ENCODE measurements at regions not wholly inside any gene's neighbourhood (a gene's known extent, or its start where the extent isn't known, plus 50 kb on each side); places are given as distances from the start of the nearest gene placed in this dataset.

DNA sequence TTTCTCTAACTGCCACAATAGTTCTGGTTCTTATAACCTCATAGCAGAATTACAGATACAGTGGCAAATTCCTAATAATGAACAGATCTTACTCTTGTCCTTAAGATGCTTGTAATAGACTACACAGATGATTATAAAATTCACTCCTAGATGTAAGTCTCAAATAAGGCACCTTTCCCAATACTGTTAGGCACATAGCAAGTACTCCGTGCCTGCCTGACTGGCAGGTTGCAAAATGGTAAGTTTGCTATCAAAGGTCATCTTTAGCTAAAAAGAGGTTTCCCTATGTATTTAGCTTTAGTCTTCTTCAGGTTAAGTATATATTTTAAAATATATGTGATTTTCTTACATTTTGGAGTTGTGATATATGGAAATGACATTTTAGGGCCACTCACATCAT, 50.4 kb upstream of the FHIP2A start:
- TF ChIP-seq, protein P1, sequence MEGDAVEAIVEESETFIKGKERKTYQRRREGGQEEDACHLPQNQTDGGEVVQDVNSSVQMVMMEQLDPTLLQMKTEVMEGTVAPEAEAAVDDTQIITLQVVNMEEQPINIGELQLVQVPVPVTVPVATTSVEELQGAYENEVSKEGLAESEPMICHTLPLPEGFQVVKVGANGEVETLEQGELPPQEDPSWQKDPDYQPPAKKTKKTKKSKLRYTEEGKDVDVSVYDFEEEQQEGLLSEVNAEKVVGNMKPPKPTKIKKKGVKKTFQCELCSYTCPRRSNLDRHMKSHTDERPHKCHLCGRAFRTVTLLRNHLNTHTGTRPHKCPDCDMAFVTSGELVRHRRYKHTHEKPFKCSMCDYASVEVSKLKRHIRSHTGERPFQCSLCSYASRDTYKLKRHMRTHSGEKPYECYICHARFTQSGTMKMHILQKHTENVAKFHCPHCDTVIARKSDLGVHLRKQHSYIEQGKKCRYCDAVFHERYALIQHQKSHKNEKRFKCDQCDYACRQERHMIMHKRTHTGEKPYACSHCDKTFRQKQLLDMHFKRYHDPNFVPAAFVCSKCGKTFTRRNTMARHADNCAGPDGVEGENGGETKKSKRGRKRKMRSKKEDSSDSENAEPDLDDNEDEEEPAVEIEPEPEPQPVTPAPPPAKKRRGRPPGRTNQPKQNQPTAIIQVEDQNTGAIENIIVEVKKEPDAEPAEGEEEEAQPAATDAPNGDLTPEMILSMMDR (IDR thresholded peaks at IDR 0.05; ENCODE audit: low read depth, low read length, missing control alignments), result no peak
- H3K4me3 ChIP-seq (ENCODE audit: low read depth, low read length), result no peak overlapping the region
- DNase-seq (ENCODE audit: low read depth), result no peak

DNA sequence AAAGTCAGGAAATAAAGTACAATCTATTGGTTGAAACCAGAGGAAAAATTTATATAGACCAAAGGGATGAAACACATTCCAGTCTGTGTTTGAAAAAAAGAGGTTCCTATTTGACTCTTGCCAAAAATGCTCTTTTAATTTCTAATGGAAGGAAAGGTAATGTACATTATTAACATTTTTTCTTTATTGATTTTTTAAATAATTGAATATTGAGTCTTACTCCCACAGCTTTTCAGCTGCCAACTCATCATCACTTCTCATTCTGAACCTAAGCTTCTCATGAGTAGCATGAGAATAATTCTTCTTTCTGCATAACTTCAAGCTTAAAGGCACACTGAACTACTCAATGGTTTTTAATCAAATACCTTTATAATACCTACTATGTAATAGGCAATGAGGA, 49.8 kb upstream of the FHIP2A start:
- no peak overlapping the region for H3K4me3 ChIP-seq (ENCODE audit: low read depth, low read length)
- DNase-seq (ENCODE audit: low read depth), result no peak
- TF ChIP-seq, protein P1 (IDR thresholded peaks at IDR 0.05; ENCODE audit: low read depth, low read length, missing control alignments), result no peak
